ENCODE measurements at regions not wholly inside any gene's neighbourhood (a gene's known extent, or its start where the extent isn't known, plus 50 kb on each side); places are given as distances from the start of the nearest gene placed in this dataset.

GRCh38 chr12:77151030-77151429, 85.7 kb upstream of the E2F7 start:
- Mint-ChIP-seq H3K9me3 (no peaks in the 10 kb centered on the region), H3K27ac (no peak overlapping the region), H3K4me1 (peaks cover 2% of the 10 kb centered on the region), H3K4me3 (no peak overlapping the region), H3K27me3 (ENCODE audit: insufficient read depth) (peaks cover 4% of the 10 kb centered on the region), H3K36me3 (ENCODE audit: low read depth) (no peaks in the 10 kb centered on the region)
- Histone ChIP-seq H3K36me3 (ENCODE audit: control insufficient read depth, insufficient read depth, low read length) (no peaks in the 10 kb centered on the region), H3K9me3 (ENCODE audit: control insufficient read depth, low read length) (no peaks in the 10 kb centered on the region), H3K4me1 (ENCODE audit: control insufficient read depth, insufficient read depth, low read length) (no peaks in the 10 kb centered on the region), H3K9ac (ENCODE audit: extremely low read depth, low read length, poor library complexity, severe bottlenecking) (no peak overlapping the region), H3K27me3 (ENCODE audit: control insufficient read depth, insufficient read depth, low read length, poor library complexity, severe bottlenecking) (peaks cover 11% of the 10 kb centered on the region), H3K27ac (ENCODE audit: low read depth, low read length) (no peak overlapping the region), H3K4me3 (ENCODE audit: low read length) (no peak overlapping the region)
- WGBS, 2 experiments (ENCODE audit: insufficient coverage in 1 of 2, insufficient read length in 1 of 2), result 63 to 68% methylated on average over 4 of the region's 4 CpGs
- no peak for DNase-seq
- no peak for TF ChIP-seq CTCF (conservative IDR thresholded peaks at IDR 0.05)

GRCh38 chr12:77133566-77133965, 68.2 kb upstream of the E2F7 start:
- TF ChIP-seq CTCF (conservative IDR thresholded peaks at IDR 0.05), result no peak
- Mint-ChIP-seq H3K4me1 (peaks cover 14% of the 10 kb centered on the region), H3K27ac (no peak overlapping the region), H3K36me3 (ENCODE audit: low read depth) (no peaks in the 10 kb centered on the region), H3K9me3 (no peaks in the 10 kb centered on the region), H3K27me3 (ENCODE audit: insufficient read depth) (peaks cover 13% of the 10 kb centered on the region), H3K4me3 (no peak overlapping the region)
- no peak overlapping the region for H3K27ac ChIP-seq (ENCODE audit: low read depth, low read length)
- H3K27me3 ChIP-seq (ENCODE audit: control insufficient read depth, insufficient read depth, low read length, poor library complexity, severe bottlenecking), result peaks cover 23% of the 10 kb centered on the region
- WGBS, 2 experiments (ENCODE audit: insufficient coverage in 1 of 2, insufficient read length in 1 of 2), result 25 to 36% methylated on average over 3 of the region's 3 CpGs
- H3K9ac ChIP-seq (ENCODE audit: extremely low read depth, low read length, poor library complexity, severe bottlenecking), result no peak overlapping the region
- H3K9me3 ChIP-seq (ENCODE audit: control insufficient read depth, low read length), result no peaks in the 10 kb centered on the region
- no peaks in the 10 kb centered on the region for H3K36me3 ChIP-seq (ENCODE audit: control insufficient read depth, insufficient read depth, low read length)
- DNase-seq, result peak; percentile 94
- H3K4me3 ChIP-seq (ENCODE audit: low read length), result no peak overlapping the region
- H3K4me1 ChIP-seq (ENCODE audit: control insufficient read depth, insufficient read depth, low read length), result peaks cover 6% of the 10 kb centered on the region

- H3K27me3 Mint-ChIP-seq (ENCODE audit: insufficient read depth), result peaks cover 10% of the 10 kb centered on the region
- H3K4me1 Mint-ChIP-seq, result peaks cover 15% of the 10 kb centered on the region
- 100% methylated on average over 1 of the region's 2 CpGs; no CpG with 5 or more reads in 1 of the 2 experiments for WGBS, 2 experiments (ENCODE audit: insufficient coverage in 1 of 2, insufficient read length in 1 of 2)
- H3K27me3 ChIP-seq (ENCODE audit: control insufficient read depth, insufficient read depth, low read length, poor library complexity, severe bottlenecking), result peaks cover 23% of the 10 kb centered on the region
- no peaks in the 10 kb centered on the region for H3K36me3 Mint-ChIP-seq (ENCODE audit: low read depth)
- H3K36me3 ChIP-seq (ENCODE audit: control insufficient read depth, insufficient read depth, low read length), result no peaks in the 10 kb centered on the region
- H3K27ac Mint-ChIP-seq, result no peak overlapping the region
- no peak for TF ChIP-seq CTCF (conservative IDR thresholded peaks at IDR 0.05)
- H3K27ac ChIP-seq (ENCODE audit: low read depth, low read length), result no peak overlapping the region
- H3K4me1 ChIP-seq (ENCODE audit: control insufficient read depth, insufficient read depth, low read length), result peaks cover 6% of the 10 kb centered on the region
- no peak for DNase-seq
- H3K4me3 Mint-ChIP-seq, result no peak overlapping the region
- H3K9me3 Mint-ChIP-seq, result no peaks in the 10 kb centered on the region
- no peak overlapping the region for H3K9ac ChIP-seq (ENCODE audit: extremely low read depth, low read length, poor library complexity, severe bottlenecking)
- H3K9me3 ChIP-seq (ENCODE audit: control insufficient read depth, low read length), result no peaks in the 10 kb centered on the region
- no peak overlapping the region for H3K4me3 ChIP-seq (ENCODE audit: low read length)
Observed at GRCh38 chr12:77131977-77132490, 66.7 kb upstream of the E2F7 start.
